ENCODE measurements at regions not wholly inside any gene's neighbourhood (a gene's known extent, or its start where the extent isn't known, plus 50 kb on each side); places are given as distances from the start of the nearest gene placed in this dataset.

DNA sequence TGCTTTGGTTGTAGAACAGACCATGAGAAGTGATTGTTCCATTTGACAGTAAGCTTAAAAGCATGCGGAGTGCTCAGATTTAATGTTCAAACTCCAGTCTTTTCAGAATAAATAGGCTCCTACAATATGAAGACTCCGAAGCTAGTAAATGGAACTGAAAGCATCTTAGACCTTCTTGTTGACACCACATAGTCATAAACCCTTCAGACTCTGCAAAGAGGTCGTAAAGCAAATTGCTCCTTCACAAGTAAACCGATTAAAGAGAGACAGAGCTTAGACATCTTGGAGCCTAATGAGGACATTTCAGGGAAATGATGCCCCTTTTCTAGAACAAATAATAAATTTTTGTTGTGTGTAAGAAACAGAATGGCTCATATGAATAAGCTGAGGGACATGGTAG is 511.0 kb upstream of the RIOK2 start:
- Histone ChIP-seq H3K36me3 (ENCODE audit: control insufficient read depth in 2 of 2, insufficient read depth in 2 of 2, low read length in 1 of 2) (no peaks in the 10 kb centered on the region), H3K4me1 (ENCODE audit: control insufficient read depth in 2 of 2, insufficient read depth in 2 of 2, low read length in 2 of 2) (no peaks in the 10 kb centered on the region), H3K27me3 (ENCODE audit: control insufficient read depth in 2 of 2, insufficient read depth in 1 of 2, low read length in 1 of 2) (no peaks in the 10 kb centered on the region), H3K9me3 (ENCODE audit: control insufficient read depth in 2 of 2, insufficient read depth in 1 of 2, low read length in 1 of 2) (no peaks in the 10 kb centered on the region), H3K4me3 (ENCODE audit: low read length in 2 of 2) (no peak overlapping the region), H3K27ac (ENCODE audit: low read depth in 1 of 2, low read length in 1 of 2) (no peak overlapping the region)
- no peak for DNase-seq (ENCODE audit: low read depth in 6 of 9, low spot score in 9 of 9)
- 90% methylated on average over 4 of the region's 4 CpGs for WGBS

DNA sequence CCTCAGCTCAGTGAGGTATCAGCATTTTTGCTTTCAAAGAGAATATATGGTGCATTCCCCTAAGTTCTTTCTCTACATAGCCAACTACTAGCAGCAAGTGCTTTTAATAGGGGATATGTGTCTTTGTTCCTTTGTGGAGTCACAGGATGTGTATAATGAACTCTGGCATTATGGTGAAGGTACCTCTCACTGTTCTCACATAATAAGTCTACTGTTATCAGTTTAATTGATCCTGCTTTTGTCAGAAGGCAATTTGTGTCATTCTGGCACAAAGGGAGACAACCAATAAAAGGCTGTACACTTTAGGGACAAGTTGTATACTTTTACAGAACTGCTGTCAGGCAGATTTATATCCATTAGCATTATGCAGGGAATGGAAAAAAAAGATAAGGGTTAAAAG is 531.4 kb upstream of the RIOK2 start:
- Histone ChIP-seq H3K4me1 (ENCODE audit: control insufficient read depth in 2 of 2, insufficient read depth in 2 of 2, low read length in 2 of 2) (no peaks in the 10 kb centered on the region), H3K27me3 (ENCODE audit: control insufficient read depth in 2 of 2, insufficient read depth in 1 of 2, low read length in 1 of 2) (no peaks in the 10 kb centered on the region), H3K4me3 (ENCODE audit: low read length in 2 of 2) (no peak overlapping the region), H3K9me3 (ENCODE audit: control insufficient read depth in 2 of 2, insufficient read depth in 1 of 2, low read length in 1 of 2) (no peaks in the 10 kb centered on the region), H3K27ac (ENCODE audit: low read depth in 1 of 2, low read length in 1 of 2) (no peak overlapping the region), H3K36me3 (ENCODE audit: control insufficient read depth in 2 of 2, insufficient read depth in 2 of 2, low read length in 1 of 2) (no peaks in the 10 kb centered on the region)
- no peak for DNase-seq (ENCODE audit: low read depth in 6 of 9, low spot score in 9 of 9)

DNA sequence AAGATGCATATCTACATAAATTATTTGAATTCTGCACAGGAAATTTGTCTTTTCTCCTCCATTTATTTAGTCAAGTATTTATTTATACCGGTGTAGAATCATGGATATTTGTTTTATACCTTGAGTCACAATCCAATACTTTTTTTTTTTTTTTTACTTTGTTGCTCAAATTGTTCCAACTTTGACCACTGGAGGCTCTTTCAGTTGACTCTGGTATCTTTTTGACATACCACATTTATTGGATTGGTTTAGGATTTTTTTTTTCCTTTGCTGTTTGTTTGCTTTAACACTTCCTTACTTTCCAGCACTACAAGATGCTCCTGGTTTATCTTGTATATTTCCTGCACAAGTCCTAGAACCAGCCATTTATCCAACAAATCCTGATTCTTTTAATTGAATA is 543.1 kb upstream of the RIOK2 start:
- Histone ChIP-seq H3K9me3 (ENCODE audit: control insufficient read depth in 2 of 2, insufficient read depth in 1 of 2, low read length in 1 of 2) (peaks cover 0 to 5% of the 10 kb centered on the region in 2 donors), H3K4me1 (ENCODE audit: control insufficient read depth in 2 of 2, insufficient read depth in 2 of 2, low read length in 2 of 2) (no peaks in the 10 kb centered on the region), H3K36me3 (ENCODE audit: control insufficient read depth in 2 of 2, insufficient read depth in 2 of 2, low read length in 1 of 2) (no peaks in the 10 kb centered on the region), H3K27me3 (ENCODE audit: control insufficient read depth in 2 of 2, insufficient read depth in 1 of 2, low read length in 1 of 2) (no peaks in the 10 kb centered on the region), H3K27ac (ENCODE audit: low read depth in 1 of 2, low read length in 1 of 2) (no peak overlapping the region), H3K4me3 (ENCODE audit: low read length in 2 of 2) (no peak overlapping the region)
- WGBS: 90% methylated on average over 1 of the region's 1 CpG
- no peak for DNase-seq (ENCODE audit: low read depth in 6 of 9, low spot score in 9 of 9)

DNA sequence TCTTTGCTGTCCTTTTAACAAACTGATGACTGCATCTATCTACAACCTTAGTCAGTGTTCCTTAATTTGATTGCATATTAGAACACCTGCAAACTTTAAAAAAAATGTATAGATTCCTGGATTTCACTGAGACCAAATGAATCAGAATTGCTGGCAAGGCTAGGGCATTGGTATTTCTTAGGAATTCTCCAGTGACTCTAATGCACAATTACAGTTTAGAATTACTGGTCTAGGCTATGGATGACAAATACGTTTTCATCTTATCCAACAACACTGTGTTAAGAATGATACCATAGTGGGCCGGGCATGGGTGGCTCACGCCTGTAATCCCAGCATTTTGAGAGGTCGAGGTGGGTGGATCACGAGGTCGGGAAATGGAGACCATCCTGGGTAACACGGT is 545.9 kb upstream of the RIOK2 start:
- no peak overlapping the region for H3K4me3 ChIP-seq (ENCODE audit: low read length in 2 of 2)
- H3K4me1 ChIP-seq (ENCODE audit: control insufficient read depth in 2 of 2, insufficient read depth in 2 of 2, low read length in 2 of 2): no peaks in the 10 kb centered on the region
- no peaks in the 10 kb centered on the region for H3K36me3 ChIP-seq (ENCODE audit: control insufficient read depth in 2 of 2, insufficient read depth in 2 of 2, low read length in 1 of 2)
- DNase-seq (ENCODE audit: low read depth in 6 of 9, low spot score in 9 of 9): no peak
- no peaks in the 10 kb centered on the region for H3K9me3 ChIP-seq (ENCODE audit: control insufficient read depth in 2 of 2, insufficient read depth in 1 of 2, low read length in 1 of 2)
- 95% methylated on average over 7 of the region's 7 CpGs for WGBS
- no peak overlapping the region for H3K27ac ChIP-seq (ENCODE audit: low read depth in 1 of 2, low read length in 1 of 2)
- H3K27me3 ChIP-seq (ENCODE audit: control insufficient read depth in 2 of 2, insufficient read depth in 1 of 2, low read length in 1 of 2): no peaks in the 10 kb centered on the region

DNA sequence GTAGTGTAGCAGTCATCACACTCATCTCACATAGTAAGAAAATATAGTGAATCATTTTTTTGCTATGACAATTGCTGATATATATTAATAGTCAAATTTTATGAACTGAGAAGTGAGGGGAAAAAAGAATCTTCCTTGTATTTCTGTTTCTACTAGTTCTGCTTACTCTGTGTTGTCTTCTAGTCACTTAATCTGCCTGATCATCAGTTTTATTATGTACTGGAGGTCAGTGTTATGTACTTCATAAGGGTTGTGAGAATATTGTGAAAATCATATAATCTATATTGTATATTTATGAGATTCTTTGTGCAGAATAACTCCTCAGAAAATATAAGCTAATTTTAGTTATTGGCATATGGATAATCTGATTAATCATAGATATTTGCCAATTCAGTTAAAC is 546.9 kb upstream of the RIOK2 start:
- H3K9me3 ChIP-seq (ENCODE audit: control insufficient read depth in 2 of 2, insufficient read depth in 1 of 2, low read length in 1 of 2): no peaks in the 10 kb centered on the region
- no peak for DNase-seq (ENCODE audit: low read depth in 6 of 9, low spot score in 9 of 9)
- H3K27me3 ChIP-seq (ENCODE audit: control insufficient read depth in 2 of 2, insufficient read depth in 1 of 2, low read length in 1 of 2): no peaks in the 10 kb centered on the region
- H3K36me3 ChIP-seq (ENCODE audit: control insufficient read depth in 2 of 2, insufficient read depth in 2 of 2, low read length in 1 of 2): no peaks in the 10 kb centered on the region
- H3K27ac ChIP-seq (ENCODE audit: low read depth in 1 of 2, low read length in 1 of 2): no peak overlapping the region
- H3K4me1 ChIP-seq (ENCODE audit: control insufficient read depth in 2 of 2, insufficient read depth in 2 of 2, low read length in 2 of 2): no peaks in the 10 kb centered on the region
- H3K4me3 ChIP-seq (ENCODE audit: low read length in 2 of 2): no peak overlapping the region

DNA sequence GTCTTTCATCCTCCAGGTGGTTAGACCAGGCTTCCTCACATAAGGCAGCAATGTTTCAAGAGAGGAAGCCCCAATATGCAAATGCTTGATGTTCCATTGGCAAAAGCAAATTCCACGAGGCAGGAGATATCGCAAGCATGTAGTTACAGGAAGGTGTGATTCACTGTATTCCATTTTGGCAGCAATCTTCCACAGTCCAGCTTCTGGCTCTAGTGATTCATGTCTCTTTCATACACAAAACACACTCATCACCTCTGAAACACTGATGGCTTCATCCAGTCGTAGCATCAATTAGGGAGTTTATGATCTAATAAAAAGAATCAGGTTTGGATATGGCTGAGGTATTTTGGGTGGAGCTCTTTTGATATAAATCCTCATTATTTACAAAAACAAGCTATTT is 552.2 kb upstream of the RIOK2 start:
- WGBS: 92% methylated on average over 3 of the region's 3 CpGs

DNA sequence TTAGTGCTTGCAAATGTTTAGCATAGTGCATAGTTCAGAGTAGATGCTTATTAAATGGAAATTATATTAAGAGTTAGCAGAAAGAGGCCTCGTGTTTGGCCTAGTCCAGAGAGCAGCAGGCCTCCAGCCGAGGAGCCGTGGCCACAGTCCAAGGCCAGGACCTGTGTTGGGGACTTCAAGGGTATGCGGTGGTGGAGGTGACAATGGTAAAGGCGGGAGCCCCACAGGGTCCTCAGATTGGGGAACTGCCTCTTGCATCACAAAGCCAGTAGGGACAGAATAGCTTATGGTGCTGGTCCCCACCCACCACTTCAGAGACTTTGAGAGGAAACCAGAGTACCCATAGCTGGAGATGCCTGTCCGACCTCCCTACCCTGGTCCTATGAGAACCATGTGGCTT is 554.6 kb upstream of the RIOK2 start:
- WGBS: 95% methylated on average over 6 of the region's 6 CpGs

More for the DNA sequence above, 552.2 kb upstream of the RIOK2 start:
- Histone ChIP-seq H3K27ac (ENCODE audit: low read depth in 1 of 2, low read length in 1 of 2) (no peak overlapping the region), H3K4me3 (ENCODE audit: low read length in 2 of 2) (no peak overlapping the region), H3K4me1 (ENCODE audit: control insufficient read depth in 2 of 2, insufficient read depth in 2 of 2, low read length in 2 of 2) (no peaks in the 10 kb centered on the region), H3K36me3 (ENCODE audit: control insufficient read depth in 2 of 2, insufficient read depth in 2 of 2, low read length in 1 of 2) (no peaks in the 10 kb centered on the region), H3K27me3 (ENCODE audit: control insufficient read depth in 2 of 2, insufficient read depth in 1 of 2, low read length in 1 of 2) (no peaks in the 10 kb centered on the region), H3K9me3 (ENCODE audit: control insufficient read depth in 2 of 2, insufficient read depth in 1 of 2, low read length in 1 of 2) (no peaks in the 10 kb centered on the region)
- no peak for DNase-seq (ENCODE audit: low read depth in 6 of 9, low spot score in 9 of 9)

DNA sequence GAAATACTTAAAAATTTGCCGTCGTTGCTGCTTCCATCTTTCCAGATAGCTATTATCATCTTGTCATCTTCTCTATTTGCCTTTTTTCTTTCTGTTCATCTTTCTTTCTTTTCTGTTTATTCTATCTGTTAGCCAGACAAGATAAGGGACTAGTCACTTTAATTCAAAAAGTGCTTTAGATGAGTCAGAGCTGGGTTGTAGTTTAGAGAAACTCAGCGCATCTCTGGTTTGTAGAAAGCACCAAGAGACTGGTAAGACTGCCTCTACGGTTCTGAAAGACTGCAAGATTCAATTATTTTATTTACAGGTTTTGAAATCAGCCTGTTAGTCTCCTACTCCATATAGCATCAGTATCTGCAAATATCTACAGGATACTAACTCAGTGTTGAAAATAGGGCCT is 562.8 kb upstream of the RIOK2 start:
- 97% methylated on average over 4 of the region's 4 CpGs for WGBS
- DNase-seq (ENCODE audit: low read depth in 6 of 9, low spot score in 9 of 9): no peak
- H3K36me3 ChIP-seq (ENCODE audit: control insufficient read depth in 2 of 2, insufficient read depth in 2 of 2, low read length in 1 of 2): no peaks in the 10 kb centered on the region

More for the DNA sequence above, 554.6 kb upstream of the RIOK2 start:
- Histone ChIP-seq H3K27me3 (ENCODE audit: control insufficient read depth in 2 of 2, insufficient read depth in 1 of 2, low read length in 1 of 2) (no peaks in the 10 kb centered on the region), H3K27ac (ENCODE audit: low read depth in 1 of 2, low read length in 1 of 2) (no peak overlapping the region), H3K4me1 (ENCODE audit: control insufficient read depth in 2 of 2, insufficient read depth in 2 of 2, low read length in 2 of 2) (no peaks in the 10 kb centered on the region), H3K36me3 (ENCODE audit: control insufficient read depth in 2 of 2, insufficient read depth in 2 of 2, low read length in 1 of 2) (no peaks in the 10 kb centered on the region), H3K9me3 (ENCODE audit: control insufficient read depth in 2 of 2, insufficient read depth in 1 of 2, low read length in 1 of 2) (peaks cover 0 to under 1% of the 10 kb centered on the region in 2 donors), H3K4me3 (ENCODE audit: low read length in 2 of 2) (no peak overlapping the region)
- no peak for DNase-seq (ENCODE audit: low read depth in 6 of 9, low spot score in 9 of 9)

DNA sequence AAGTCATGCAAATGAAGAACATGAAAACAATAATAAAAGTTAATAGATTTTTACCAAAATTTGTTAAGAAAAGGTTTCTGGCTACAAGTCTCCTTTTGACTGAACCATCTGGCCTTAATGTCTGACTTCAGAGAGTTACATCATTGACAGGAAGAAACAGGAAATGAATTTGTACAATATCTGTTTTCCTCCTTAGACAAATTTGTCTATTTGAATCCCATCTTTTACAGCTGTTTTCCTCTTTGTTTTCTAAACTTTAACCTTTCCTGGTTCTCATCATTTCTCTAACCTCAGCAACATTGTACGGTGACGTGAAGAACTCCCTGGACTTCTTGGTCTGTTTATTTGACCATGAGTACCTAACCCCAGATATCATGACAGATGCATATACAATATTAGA is 567.5 kb upstream of the RIOK2 start:
- Histone ChIP-seq H3K36me3 (ENCODE audit: control insufficient read depth in 2 of 2, insufficient read depth in 2 of 2, low read length in 1 of 2) (no peaks in the 10 kb centered on the region), H3K27ac (ENCODE audit: low read depth in 1 of 2, low read length in 1 of 2) (no peak overlapping the region), H3K4me1 (ENCODE audit: control insufficient read depth in 2 of 2, insufficient read depth in 2 of 2, low read length in 2 of 2) (no peaks in the 10 kb centered on the region), H3K9me3 (ENCODE audit: control insufficient read depth in 2 of 2, insufficient read depth in 1 of 2, low read length in 1 of 2) (no peaks in the 10 kb centered on the region), H3K4me3 (ENCODE audit: low read length in 2 of 2) (no peak overlapping the region), H3K27me3 (ENCODE audit: control insufficient read depth in 2 of 2, insufficient read depth in 1 of 2, low read length in 1 of 2) (no peaks in the 10 kb centered on the region)
- no peak for DNase-seq (ENCODE audit: low read depth in 6 of 9, low spot score in 9 of 9)
- WGBS: 98% methylated on average over 2 of the region's 2 CpGs

More for the DNA sequence above, 562.8 kb upstream of the RIOK2 start:
- H3K27me3 ChIP-seq (ENCODE audit: control insufficient read depth in 2 of 2, insufficient read depth in 1 of 2, low read length in 1 of 2): no peaks in the 10 kb centered on the region
- H3K9me3 ChIP-seq (ENCODE audit: control insufficient read depth in 2 of 2, insufficient read depth in 1 of 2, low read length in 1 of 2): peaks cover 0 to 3% of the 10 kb centered on the region in 2 donors
- H3K27ac ChIP-seq (ENCODE audit: low read depth in 1 of 2, low read length in 1 of 2): no peak overlapping the region
- no peak overlapping the region for H3K4me3 ChIP-seq (ENCODE audit: low read length in 2 of 2)
- no peaks in the 10 kb centered on the region for H3K4me1 ChIP-seq (ENCODE audit: control insufficient read depth in 2 of 2, insufficient read depth in 2 of 2, low read length in 2 of 2)

DNA sequence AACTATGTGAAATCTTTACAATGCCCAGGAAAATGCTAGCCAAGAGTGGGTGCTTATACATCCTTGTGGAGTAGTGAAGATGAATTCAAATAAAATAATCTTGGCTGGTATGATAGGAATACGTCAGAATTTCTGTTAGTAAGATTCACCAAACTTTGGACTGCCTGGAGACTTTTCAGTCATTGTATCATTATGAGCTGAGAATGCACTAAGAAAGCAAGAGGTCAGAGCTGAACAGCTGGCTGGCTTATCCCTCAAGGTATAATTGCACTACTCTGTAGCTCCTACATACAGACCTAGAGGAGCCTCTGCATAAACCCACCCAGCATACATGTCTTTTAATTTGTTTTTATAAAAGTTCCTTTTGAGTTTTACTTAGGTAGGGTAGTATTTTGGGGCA is 568.5 kb upstream of the RIOK2 start:
- Histone ChIP-seq H3K4me1 (ENCODE audit: control insufficient read depth in 2 of 2, insufficient read depth in 2 of 2, low read length in 2 of 2) (no peaks in the 10 kb centered on the region), H3K4me3 (ENCODE audit: low read length in 2 of 2) (no peak overlapping the region), H3K27ac (ENCODE audit: low read depth in 1 of 2, low read length in 1 of 2) (no peak overlapping the region), H3K36me3 (ENCODE audit: control insufficient read depth in 2 of 2, insufficient read depth in 2 of 2, low read length in 1 of 2) (no peaks in the 10 kb centered on the region), H3K9me3 (ENCODE audit: control insufficient read depth in 2 of 2, insufficient read depth in 1 of 2, low read length in 1 of 2) (no peaks in the 10 kb centered on the region), H3K27me3 (ENCODE audit: control insufficient read depth in 2 of 2, insufficient read depth in 1 of 2, low read length in 1 of 2) (no peaks in the 10 kb centered on the region)
- no peak for DNase-seq (ENCODE audit: low read depth in 6 of 9, low spot score in 9 of 9)
- 81% methylated on average over 1 of the region's 1 CpG for WGBS

Data from thymus (tissue), 11 donors.